MM.1S (cell line): ENCODE measurements at regions not wholly inside any gene's neighbourhood (a gene's known extent, or its start where the extent isn't known, plus 50 kb on each side); places are given as distances from the start of the nearest gene placed in this dataset.

Experiments
- DNase-seq: peaks from one replicate; pipeline ENCODE4 v3.0.0-alpha.2; 2015
- H2AFZ ChIP-seq: fragments of 300-600 bp; sonication (generic); 2 replicates; pipeline ENCODE4 v1.6.0; 2016; ENCODE audit warnings: antibody characterized with exemption, low read length
- H3F3A ChIP-seq: fragments of 300-600 bp; sonication (generic); 2 replicates; pipeline ENCODE4 v1.6.1; 2016; ENCODE audit warnings: mild to moderate bottlenecking, antibody characterized with exemption, low read length, moderate library complexity, mixed read lengths; ENCODE audit not compliant: insufficient read depth
- H3K27ac ChIP-seq: fragments of 300-600 bp; sonication (generic); 2 replicates; pipeline ENCODE4 v1.5.1; 2016; ENCODE audit warnings: mild to moderate bottlenecking, low read length
- H3K27me3 ChIP-seq: fragments of 300-600 bp; sonication (generic); replicated peaks from 2 replicates; pipeline ENCODE4 v1.6.0; 2016; ENCODE audit warnings: low read length; ENCODE audit not compliant: insufficient read depth
- H3K36me3 ChIP-seq: fragments of 300-600 bp; sonication (generic); replicated peaks from 2 replicates; pipeline ENCODE4 v1.6.1; 2016; ENCODE audit warnings: mild to moderate bottlenecking, low read length, mixed read lengths; ENCODE audit not compliant: insufficient read depth
- H3K4me1 ChIP-seq: fragments of 300-600 bp; sonication (generic); 2 replicates; pipeline ENCODE4 v1.6.1; 2016; ENCODE audit warnings: low read length, mixed read lengths
- H3K4me2 ChIP-seq: fragments of 300-600 bp; sonication (generic); 2 replicates; pipeline ENCODE4 v1.6.0; 2016; ENCODE audit warnings: low read depth, low read length
- H3K4me3 ChIP-seq: fragments of 300-600 bp; sonication (generic); 2 replicates; pipeline ENCODE4 v1.5.1; 2016; ENCODE audit warnings: low read length, mixed read lengths
- H3K79me2 ChIP-seq: fragments of 300-600 bp; sonication (generic); 2 replicates; pipeline ENCODE4 v1.6.1; 2016; ENCODE audit warnings: mixed run types, low read length, mixed read lengths
- H3K9ac ChIP-seq: fragments of 300-600 bp; sonication (generic); 2 replicates; pipeline ENCODE4 v1.6.1; 2016; ENCODE audit warnings: low read length, mixed read lengths
- H3K9me2 ChIP-seq: fragments of 300-600 bp; sonication (generic); replicated peaks from 2 replicates; pipeline ENCODE4 v1.6.1; 2016; ENCODE audit warnings: mild to moderate bottlenecking, low read length, mixed read lengths; ENCODE audit not compliant: insufficient read depth
- H3K9me3 ChIP-seq: fragments of 300-600 bp; sonication (generic); replicated peaks from 2 replicates; pipeline ENCODE4 v1.6.1; 2016; ENCODE audit warnings: mild to moderate bottlenecking, low read length, mixed read lengths; ENCODE audit not compliant: insufficient read depth
- H4K20me1 ChIP-seq: fragments of 300-600 bp; sonication (generic); 2 replicates; pipeline ENCODE4 v1.6.1; 2016; ENCODE audit warnings: mild to moderate bottlenecking, low read length, moderate library complexity, mixed read lengths; ENCODE audit not compliant: insufficient read depth
- EZH2 ChIP-seq: fragments of 300-600 bp; sonication (generic); optimal IDR thresholded peaks from 2 replicates; pipeline ENCODE3; 2017; ENCODE audit warnings: low read depth, mild to moderate bottlenecking, antibody characterized with exemption, low read length, mixed read lengths
- EZH2phosphoT487 ChIP-seq: fragments of 300-600 bp; sonication (generic); IDR thresholded peaks from 2 replicates; pipeline ENCODE4 v1.6.1; 2018; ENCODE audit warnings: antibody characterized with exemption, low read length
- TF ChIP-seq, protein P1 (sequence below): fragments of 300-600 bp; sonication (generic); IDR thresholded peaks from 2 replicates; pipeline ENCODE4 v1.5.1; 2016; ENCODE audit warnings: antibody characterized with exemption, low read length, mixed read lengths

DNA sequence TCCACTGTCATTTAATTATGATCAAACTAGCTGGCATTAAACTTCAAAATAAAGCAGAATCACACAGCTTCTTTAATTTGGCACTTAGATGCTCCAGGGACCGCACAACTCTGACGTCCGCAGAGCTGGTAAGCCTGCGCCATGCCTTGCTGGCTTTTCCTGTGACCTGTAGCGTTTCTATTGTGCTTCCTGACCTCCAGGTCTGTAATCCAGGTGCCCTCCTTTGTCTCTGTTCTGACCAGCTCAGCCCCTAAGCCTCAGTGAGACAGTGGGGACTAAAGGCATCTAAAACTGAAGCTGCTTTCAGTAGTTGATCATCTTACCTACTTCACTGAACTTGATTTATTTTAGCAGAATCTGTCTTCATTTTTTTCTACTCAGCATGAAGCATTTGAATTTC, 249.7 kb upstream of the RGPD4 start:
- Histone ChIP-seq H3K9me3 (no peaks in the 10 kb centered on the region), H3F3A (no peaks in the 10 kb centered on the region), H3K36me3 (no peaks in the 10 kb centered on the region), H3K4me1 (no peaks in the 10 kb centered on the region), H3K9ac (no peak overlapping the region), H4K20me1 (no peaks in the 10 kb centered on the region), H3K4me2 (no peak overlapping the region), H3K27me3 (no peaks in the 10 kb centered on the region), H3K27ac (no peak overlapping the region), H3K4me3 (no peak overlapping the region), H2AFZ (no peak overlapping the region), H3K79me2 (no peaks in the 10 kb centered on the region), H3K9me2 (no peaks in the 10 kb centered on the region)
- TF ChIP-seq EZH2phosphoT487 (no peak), EZH2 (no peak)
- TF ChIP-seq, protein P1, sequence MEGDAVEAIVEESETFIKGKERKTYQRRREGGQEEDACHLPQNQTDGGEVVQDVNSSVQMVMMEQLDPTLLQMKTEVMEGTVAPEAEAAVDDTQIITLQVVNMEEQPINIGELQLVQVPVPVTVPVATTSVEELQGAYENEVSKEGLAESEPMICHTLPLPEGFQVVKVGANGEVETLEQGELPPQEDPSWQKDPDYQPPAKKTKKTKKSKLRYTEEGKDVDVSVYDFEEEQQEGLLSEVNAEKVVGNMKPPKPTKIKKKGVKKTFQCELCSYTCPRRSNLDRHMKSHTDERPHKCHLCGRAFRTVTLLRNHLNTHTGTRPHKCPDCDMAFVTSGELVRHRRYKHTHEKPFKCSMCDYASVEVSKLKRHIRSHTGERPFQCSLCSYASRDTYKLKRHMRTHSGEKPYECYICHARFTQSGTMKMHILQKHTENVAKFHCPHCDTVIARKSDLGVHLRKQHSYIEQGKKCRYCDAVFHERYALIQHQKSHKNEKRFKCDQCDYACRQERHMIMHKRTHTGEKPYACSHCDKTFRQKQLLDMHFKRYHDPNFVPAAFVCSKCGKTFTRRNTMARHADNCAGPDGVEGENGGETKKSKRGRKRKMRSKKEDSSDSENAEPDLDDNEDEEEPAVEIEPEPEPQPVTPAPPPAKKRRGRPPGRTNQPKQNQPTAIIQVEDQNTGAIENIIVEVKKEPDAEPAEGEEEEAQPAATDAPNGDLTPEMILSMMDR: no peak
- DNase-seq: no peak

DNA sequence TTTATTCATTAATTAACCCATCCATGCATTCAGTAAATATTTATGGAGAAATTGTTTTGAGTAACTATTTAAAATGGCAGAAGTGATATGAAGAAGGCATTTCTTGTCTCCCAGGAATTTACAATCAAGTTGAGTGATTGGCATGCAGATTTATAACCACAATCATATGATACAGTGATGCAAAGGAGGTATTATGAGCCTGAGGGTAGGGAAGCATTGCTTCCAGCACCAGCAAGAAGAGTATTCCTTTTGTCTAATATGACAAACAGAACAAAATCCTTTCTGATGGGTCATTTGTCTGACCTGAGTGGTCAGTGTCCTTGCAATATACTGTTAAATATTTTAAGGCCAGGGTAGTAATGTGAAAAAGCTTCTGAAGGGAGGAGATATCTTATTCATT, 244.2 kb upstream of the RGPD4 start:
- H3K9me2 ChIP-seq: no peaks in the 10 kb centered on the region
- H3K27me3 ChIP-seq: no peaks in the 10 kb centered on the region
- no peak overlapping the region for H3K27ac ChIP-seq
- no peak for DNase-seq
- no peak overlapping the region for H2AFZ ChIP-seq
- no peaks in the 10 kb centered on the region for H3F3A ChIP-seq
- TF ChIP-seq, protein P1: no peak
- TF ChIP-seq EZH2phosphoT487 (no peak), EZH2 (no peak)
- no peaks in the 10 kb centered on the region for H4K20me1 ChIP-seq
- no peaks in the 10 kb centered on the region for H3K79me2 ChIP-seq
- no peak overlapping the region for H3K4me3 ChIP-seq
- H3K4me1 ChIP-seq: no peaks in the 10 kb centered on the region
- H3K9ac ChIP-seq: no peak overlapping the region
- no peak overlapping the region for H3K4me2 ChIP-seq
- H3K9me3 ChIP-seq: no peaks in the 10 kb centered on the region
- H3K36me3 ChIP-seq: no peaks in the 10 kb centered on the region

DNA sequence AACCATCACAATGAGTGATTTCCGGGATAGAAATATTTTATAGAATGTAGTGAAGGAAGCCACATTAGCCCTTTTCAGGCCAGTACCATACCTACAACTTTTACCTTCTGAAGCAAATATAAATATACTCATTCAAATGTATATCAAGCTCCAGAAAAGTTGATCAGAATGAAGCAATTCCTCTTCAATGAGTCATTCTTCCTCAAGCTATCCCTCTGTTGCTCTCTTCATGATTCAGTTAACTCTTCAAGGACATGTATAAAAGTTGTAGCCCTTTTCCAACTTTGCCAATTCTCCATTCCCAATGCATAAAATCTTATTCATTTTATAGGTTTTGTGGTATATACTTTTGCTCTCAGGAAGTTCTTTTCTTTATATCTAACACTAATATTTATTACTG, 242.1 kb upstream of the RGPD4 start:
- Histone ChIP-seq H3K4me3 (no peak overlapping the region), H3K27ac (no peak overlapping the region)
- DNase-seq: no peak

More for the DNA sequence above, 242.1 kb upstream of the RGPD4 start:
- no peak overlapping the region for H2AFZ ChIP-seq
- no peaks in the 10 kb centered on the region for H3K4me1 ChIP-seq
- no peaks in the 10 kb centered on the region for H3F3A ChIP-seq
- H3K9me3 ChIP-seq: no peaks in the 10 kb centered on the region
- no peaks in the 10 kb centered on the region for H3K27me3 ChIP-seq
- no peak overlapping the region for H3K4me2 ChIP-seq
- H4K20me1 ChIP-seq: no peaks in the 10 kb centered on the region
- no peak overlapping the region for H3K9ac ChIP-seq
- H3K36me3 ChIP-seq: no peaks in the 10 kb centered on the region
- no peaks in the 10 kb centered on the region for H3K79me2 ChIP-seq
- TF ChIP-seq EZH2phosphoT487 (no peak), EZH2 (no peak)
- TF ChIP-seq, protein P1: no peak
- H3K9me2 ChIP-seq: no peaks in the 10 kb centered on the region
